ENCODE measurements at regions not wholly inside any gene's neighbourhood (a gene's known extent, or its start where the extent isn't known, plus 50 kb on each side); places are given as distances from the start of the nearest gene placed in this dataset.

DNA sequence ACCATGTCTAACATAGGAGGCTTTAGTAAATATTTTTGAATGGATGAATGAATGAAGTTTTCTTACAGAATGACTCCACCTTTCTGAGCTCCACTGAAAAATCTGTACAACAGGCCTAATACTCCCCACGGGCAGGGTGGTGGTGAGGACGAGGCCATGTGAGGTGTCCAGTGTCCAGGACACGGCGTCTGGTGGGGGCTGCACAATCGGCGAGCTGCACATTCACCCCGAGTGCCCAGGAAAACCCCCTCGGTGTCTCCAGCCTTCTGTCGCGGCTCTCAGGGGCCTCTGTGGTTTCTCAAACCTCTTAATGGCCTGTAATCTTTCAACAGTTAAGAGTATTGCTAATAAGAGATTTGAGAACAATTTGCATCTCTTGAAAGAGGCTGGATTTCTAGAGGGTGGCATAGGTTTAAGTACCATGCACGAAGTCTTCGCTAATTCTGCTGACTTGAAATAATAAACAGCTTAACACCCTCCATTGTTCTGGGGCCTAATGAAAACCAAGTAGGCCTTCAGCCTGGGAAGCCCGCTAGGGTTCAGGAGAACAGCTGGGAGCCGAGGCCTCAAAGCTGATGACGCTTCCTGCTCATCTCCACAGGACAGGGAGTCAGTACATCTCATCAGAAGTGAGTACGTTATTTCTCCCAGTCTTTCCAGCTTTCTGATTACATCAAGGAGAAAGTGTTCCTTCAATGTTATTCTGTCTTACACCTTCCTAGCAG lies 304.6 kb upstream of the FOXF1 start:
- H3K27me3 ChIP-seq = no peaks in the 10 kb centered on the region
- intact Hi-C loops (cut with DNase I) = no loop called here
- ATAC-seq = no peak
- H3K4me1 ChIP-seq = peaks cover 0 to 1% (median 0%) of the 10 kb centered on the region in 3 donors
- TF ChIP-seq, protein P1, sequence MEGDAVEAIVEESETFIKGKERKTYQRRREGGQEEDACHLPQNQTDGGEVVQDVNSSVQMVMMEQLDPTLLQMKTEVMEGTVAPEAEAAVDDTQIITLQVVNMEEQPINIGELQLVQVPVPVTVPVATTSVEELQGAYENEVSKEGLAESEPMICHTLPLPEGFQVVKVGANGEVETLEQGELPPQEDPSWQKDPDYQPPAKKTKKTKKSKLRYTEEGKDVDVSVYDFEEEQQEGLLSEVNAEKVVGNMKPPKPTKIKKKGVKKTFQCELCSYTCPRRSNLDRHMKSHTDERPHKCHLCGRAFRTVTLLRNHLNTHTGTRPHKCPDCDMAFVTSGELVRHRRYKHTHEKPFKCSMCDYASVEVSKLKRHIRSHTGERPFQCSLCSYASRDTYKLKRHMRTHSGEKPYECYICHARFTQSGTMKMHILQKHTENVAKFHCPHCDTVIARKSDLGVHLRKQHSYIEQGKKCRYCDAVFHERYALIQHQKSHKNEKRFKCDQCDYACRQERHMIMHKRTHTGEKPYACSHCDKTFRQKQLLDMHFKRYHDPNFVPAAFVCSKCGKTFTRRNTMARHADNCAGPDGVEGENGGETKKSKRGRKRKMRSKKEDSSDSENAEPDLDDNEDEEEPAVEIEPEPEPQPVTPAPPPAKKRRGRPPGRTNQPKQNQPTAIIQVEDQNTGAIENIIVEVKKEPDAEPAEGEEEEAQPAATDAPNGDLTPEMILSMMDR (IDR thresholded peaks at IDR 0.05) = no peak
- no peak for FAIRE-seq
- H3K9me3 ChIP-seq = no peaks in the 10 kb centered on the region
- no peak overlapping the region for H3K27ac ChIP-seq
- 87 to 93% methylated on average over 16 of the region's 16 CpGs for WGBS, 2 donors
- H3K36me3 ChIP-seq = no peaks in the 10 kb centered on the region
- H3K4me3 ChIP-seq = no peak overlapping the region
- no peak for DNase-seq

- TF ChIP-seq, protein P1 (IDR thresholded peaks at IDR 0.05) = no peak
- Histone ChIP-seq H3K4me3 (no peak overlapping the region), H3K36me3 (no peaks in the 10 kb centered on the region), H3K9me3 (no peaks in the 10 kb centered on the region), H3K27me3 (no peaks in the 10 kb centered on the region), H3K4me1 (peaks cover 0 to 5% (median 0%) of the 10 kb centered on the region in 3 donors), H3K27ac (no peak overlapping the region)
- intact Hi-C loops (cut with DNase I) = no loop called here
- FAIRE-seq (no peak), ATAC-seq (no peak), DNase-seq (no peak)
- WGBS, 2 donors = 72 to 91% methylated on average over 5 of the region's 5 CpGs
These were observed 303.0 kb upstream of the FOXF1 start for GRCh38 chr16:86207350-86207749.

GRCh38 chr16:86209202-86209601 lies 301.1 kb upstream of the FOXF1 start:
- Histone ChIP-seq H3K9me3 (no peaks in the 10 kb centered on the region), H3K27ac (no peak overlapping the region), H3K27me3 (no peaks in the 10 kb centered on the region), H3K4me3 (no peak overlapping the region), H3K4me1 (peaks cover 0 to 8% (median 0%) of the 10 kb centered on the region in 3 donors), H3K36me3 (no peaks in the 10 kb centered on the region)
- FAIRE-seq (no peak), ATAC-seq (no peak), DNase-seq (no peak)
- intact Hi-C loops (cut with DNase I) = no loop called here
- TF ChIP-seq, protein P1 (IDR thresholded peaks at IDR 0.05) = no peak
- WGBS, 2 donors = 64 to 65% methylated on average over 2 of the region's 2 CpGs

- no peaks in the 10 kb centered on the region for H3K27me3 ChIP-seq
- DNase-seq (peak in 3 of 6 donors; percentile 29 to 60 (median 47)), ATAC-seq (peak in 1 of 4 donors; percentile 58), FAIRE-seq (no peak)
- WGBS, 2 donors = 74 to 77% methylated on average over 19 of the region's 19 CpGs
- TF ChIP-seq, protein P1 (IDR thresholded peaks at IDR 0.05) = no peak
- H3K9me3 ChIP-seq = no peaks in the 10 kb centered on the region
- intact Hi-C loops (cut with DNase I) = no loop called here
- H3K27ac ChIP-seq = no peak overlapping the region
- no peaks in the 10 kb centered on the region for H3K36me3 ChIP-seq
- H3K4me3 ChIP-seq = no peak overlapping the region
- peaks cover 12 to 22% (median 14%) of the 10 kb centered on the region in 3 donors for H3K4me1 ChIP-seq
These were observed 299.7 kb upstream of the FOXF1 start for GRCh38 chr16:86210403-86211193.

All from pancreas (tissue), 10 donors.